ENCODE measurements at regions not wholly inside any gene's neighbourhood (a gene's known extent, or its start where the extent isn't known, plus 50 kb on each side); places are given as distances from the start of the nearest gene placed in this dataset.
"Not testable (repeated sequence)": the region's sequence is repeated elsewhere in the genome, so short reads cannot be mapped to it uniquely, and the experiment has no call there.

DNA sequence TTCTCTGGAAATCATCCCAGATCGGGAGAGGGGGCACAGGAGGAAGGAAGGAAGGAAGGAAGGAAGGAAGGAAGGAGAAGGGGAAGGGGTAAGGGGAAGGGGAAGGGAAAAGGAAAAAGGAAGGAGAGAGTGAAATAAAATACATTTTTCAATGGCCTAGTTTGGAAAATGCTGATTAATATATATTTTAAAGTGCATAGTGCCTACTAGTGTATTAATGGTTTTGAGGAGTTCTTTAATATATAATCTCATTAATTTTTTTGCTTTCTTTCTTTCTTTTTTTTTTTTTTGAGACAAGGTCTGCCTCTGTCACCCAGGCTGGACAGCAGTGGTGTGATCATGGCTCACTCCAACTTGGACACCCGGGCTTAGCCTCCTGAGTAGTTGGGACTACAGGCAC is 107.8 kb upstream of the FOLH1 start:
- H3K27me3 ChIP-seq (ENCODE audit: control insufficient read depth, insufficient read depth, low read length) = no peaks in the 10 kb centered on the region
- H3K9me3 ChIP-seq (ENCODE audit: control insufficient read depth, insufficient read depth, low read length) = peaks cover 3% of the 10 kb centered on the region; the same call in 1 of the 2 replicates
- no peaks in the 10 kb centered on the region for H3K36me3 ChIP-seq (ENCODE audit: control insufficient read depth, insufficient read depth, low read length)
- no peaks in the 10 kb centered on the region for H3K4me1 ChIP-seq (ENCODE audit: control insufficient read depth, insufficient read depth, low read length)
- no peak overlapping the region for H3K4me3 ChIP-seq (ENCODE audit: low read depth, low read length)
- no peak overlapping the region for H3K9ac ChIP-seq (ENCODE audit: low read depth, low read length)
- no peak overlapping the region for H3K27ac ChIP-seq (ENCODE audit: low read depth, low read length)

DNA sequence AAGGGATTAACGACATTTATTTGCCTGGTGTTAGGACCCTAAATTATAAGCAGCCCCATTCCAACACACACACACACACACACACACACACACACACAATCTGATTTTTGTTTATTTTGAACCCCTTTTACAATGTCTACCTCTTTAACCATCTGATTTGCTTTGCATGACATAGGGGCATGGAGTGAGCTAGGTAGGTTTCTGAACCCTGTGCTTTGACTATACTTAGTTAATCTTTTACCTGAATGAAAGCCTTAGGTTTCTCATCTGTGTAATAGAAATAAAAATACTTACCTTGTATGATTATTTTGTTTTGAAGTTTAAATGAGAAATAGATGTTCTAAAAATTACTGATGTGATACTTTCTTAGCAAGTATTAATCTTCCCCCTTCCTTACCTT is 94.7 kb upstream of the FOLH1 start:
- no peak overlapping the region for H3K4me3 ChIP-seq (ENCODE audit: low read depth, low read length)

DNA sequence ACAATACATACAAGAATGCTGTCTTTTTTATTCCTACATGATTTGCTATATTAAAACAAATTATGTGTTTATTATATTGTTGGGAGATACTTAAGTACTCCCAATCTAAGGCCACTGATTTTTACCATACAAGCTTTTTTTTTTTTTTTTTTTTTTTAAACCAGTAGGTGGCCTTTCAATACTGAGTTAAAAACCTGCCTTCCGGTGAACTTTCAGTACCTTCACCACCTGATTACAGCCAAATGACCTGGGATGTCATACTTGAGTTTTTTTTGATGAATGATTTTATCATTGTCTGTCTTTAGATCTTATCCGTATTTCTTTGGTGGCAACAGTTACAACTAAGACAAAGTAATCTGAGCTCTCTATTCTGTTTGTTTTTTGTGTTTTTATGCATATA is 94.0 kb upstream of the FOLH1 start:
- Histone ChIP-seq H3K36me3 (ENCODE audit: control insufficient read depth, insufficient read depth, low read length) (no peaks in the 10 kb centered on the region), H3K4me1 (ENCODE audit: control insufficient read depth, insufficient read depth, low read length) (peaks cover 8% of the 10 kb centered on the region; the same call in 1 of the 2 replicates), H3K9me3 (ENCODE audit: control insufficient read depth, insufficient read depth, low read length) (no peaks in the 10 kb centered on the region), H3K4me3 (ENCODE audit: low read depth, low read length) (no peak overlapping the region), H3K27me3 (ENCODE audit: control insufficient read depth, insufficient read depth, low read length) (no peaks in the 10 kb centered on the region), H3K9ac (ENCODE audit: low read depth, low read length) (no peak overlapping the region), H3K27ac (ENCODE audit: low read depth, low read length) (no peak overlapping the region)

More for the DNA sequence above, 94.7 kb upstream of the FOLH1 start:
- H3K27ac ChIP-seq (ENCODE audit: low read depth, low read length) = no peak overlapping the region
- H3K4me1 ChIP-seq (ENCODE audit: control insufficient read depth, insufficient read depth, low read length) = peaks cover 8% of the 10 kb centered on the region; the same call in 1 of the 2 replicates
- no peaks in the 10 kb centered on the region for H3K27me3 ChIP-seq (ENCODE audit: control insufficient read depth, insufficient read depth, low read length)
- no peaks in the 10 kb centered on the region for H3K9me3 ChIP-seq (ENCODE audit: control insufficient read depth, insufficient read depth, low read length)
- H3K9ac ChIP-seq (ENCODE audit: low read depth, low read length) = no peak overlapping the region
- H3K36me3 ChIP-seq (ENCODE audit: control insufficient read depth, insufficient read depth, low read length) = no peaks in the 10 kb centered on the region

DNA sequence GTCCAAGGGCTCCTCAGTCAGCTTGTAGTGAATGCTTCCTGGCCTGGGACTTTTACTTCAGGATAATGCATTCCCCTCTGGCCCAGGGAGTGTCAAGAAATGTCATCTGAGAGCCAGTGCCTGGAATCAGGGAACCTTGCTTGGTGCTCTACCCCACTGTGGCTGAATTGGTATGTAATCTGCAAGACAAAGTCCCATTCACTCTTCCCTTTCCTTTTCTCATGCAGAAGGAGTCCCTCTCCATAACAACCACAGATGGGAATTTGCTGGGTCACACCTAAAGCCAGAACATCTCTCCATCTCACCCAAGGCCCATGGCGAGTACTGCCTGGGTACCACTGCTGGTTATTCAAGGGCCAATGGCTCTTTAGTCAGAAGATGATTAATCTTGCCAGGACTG is 89.6 kb upstream of the FOLH1 start:
- not testable (repeated sequence) for H3K9ac ChIP-seq (ENCODE audit: low read depth, low read length); H3K4me1 ChIP-seq (ENCODE audit: control insufficient read depth, insufficient read depth, low read length); H3K9me3 ChIP-seq (ENCODE audit: control insufficient read depth, insufficient read depth, low read length); H3K4me3 ChIP-seq (ENCODE audit: low read depth, low read length); H3K27me3 ChIP-seq (ENCODE audit: control insufficient read depth, insufficient read depth, low read length); H3K36me3 ChIP-seq (ENCODE audit: control insufficient read depth, insufficient read depth, low read length)
- H3K27ac ChIP-seq (ENCODE audit: low read depth, low read length) = peak overlapping the region; percentile 57

DNA sequence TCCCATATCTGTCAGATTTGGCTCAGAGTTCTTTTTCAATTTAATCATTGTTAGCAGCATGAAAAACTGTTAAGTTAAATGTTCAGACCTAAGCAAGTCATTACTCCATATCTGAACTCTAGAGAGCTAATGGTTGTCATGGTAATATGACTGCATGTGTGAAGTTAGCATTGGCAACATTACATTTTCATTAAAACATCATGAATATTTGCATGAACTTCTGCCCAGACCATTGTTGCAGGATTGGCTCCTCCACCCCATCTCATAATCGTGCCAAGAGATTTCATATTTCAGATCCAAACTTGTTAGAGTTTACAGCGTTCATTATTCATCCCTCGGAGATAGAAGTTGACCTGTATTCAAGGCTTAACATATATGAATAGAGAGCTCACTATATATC is 75.5 kb upstream of the FOLH1 start:
- not testable (repeated sequence) for H3K9me3 ChIP-seq (ENCODE audit: control insufficient read depth, insufficient read depth, low read length); H3K9ac ChIP-seq (ENCODE audit: low read depth, low read length); H3K27me3 ChIP-seq (ENCODE audit: control insufficient read depth, insufficient read depth, low read length); H3K27ac ChIP-seq (ENCODE audit: low read depth, low read length); H3K36me3 ChIP-seq (ENCODE audit: control insufficient read depth, insufficient read depth, low read length); H3K4me3 ChIP-seq (ENCODE audit: low read depth, low read length)
- peaks cover 15% of the 10 kb centered on the region; the same call in 1 of the 2 replicates for H3K4me1 ChIP-seq (ENCODE audit: control insufficient read depth, insufficient read depth, low read length)

DNA sequence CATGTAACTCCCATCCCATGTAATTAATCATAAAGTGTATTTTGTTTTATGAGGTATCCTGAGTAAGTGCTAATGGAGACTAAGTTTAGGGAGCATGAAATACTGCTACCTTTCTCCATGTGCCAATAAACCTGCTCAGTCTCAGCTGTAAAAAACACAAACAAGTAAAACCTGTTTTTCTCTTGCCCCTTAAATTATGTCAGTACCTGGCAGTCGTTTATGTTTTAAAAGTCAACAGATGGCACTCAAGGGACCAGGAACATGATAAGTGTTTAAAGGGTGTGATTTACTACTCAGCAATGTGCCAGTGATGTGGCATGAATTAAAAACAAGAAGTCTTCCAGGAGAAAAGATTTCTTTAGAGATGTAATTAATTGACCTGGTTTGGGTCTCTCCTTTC is 74.9 kb upstream of the FOLH1 start:
- H3K9ac ChIP-seq (ENCODE audit: low read depth, low read length); H3K36me3 ChIP-seq (ENCODE audit: control insufficient read depth, insufficient read depth, low read length); H3K27me3 ChIP-seq (ENCODE audit: control insufficient read depth, insufficient read depth, low read length); H3K4me3 ChIP-seq (ENCODE audit: low read depth, low read length); H3K27ac ChIP-seq (ENCODE audit: low read depth, low read length); H3K9me3 ChIP-seq (ENCODE audit: control insufficient read depth, insufficient read depth, low read length): not testable (repeated sequence)
- peaks cover 15% of the 10 kb centered on the region; the same call in 1 of the 2 replicates for H3K4me1 ChIP-seq (ENCODE audit: control insufficient read depth, insufficient read depth, low read length)

DNA sequence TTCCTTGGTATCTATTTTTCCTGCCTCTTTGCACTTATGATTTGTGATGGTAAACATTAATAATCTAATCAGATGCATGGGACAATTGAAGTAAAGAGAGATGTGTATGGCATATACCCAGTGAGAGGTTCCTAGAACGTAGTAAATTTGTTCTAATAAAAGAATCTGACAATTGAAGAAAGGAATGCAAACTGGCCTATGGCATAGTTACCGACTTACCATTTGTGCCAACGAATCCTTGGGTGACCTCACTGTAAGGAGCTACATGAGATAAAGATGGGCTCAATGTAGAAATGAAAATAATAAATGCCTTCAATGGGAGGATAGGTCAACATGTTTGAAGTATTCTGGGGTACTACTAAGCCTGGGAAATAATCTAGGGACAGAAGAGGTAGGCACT is 73.7 kb upstream of the FOLH1 start:
- not testable (repeated sequence) for H3K9ac ChIP-seq (ENCODE audit: low read depth, low read length); H3K27ac ChIP-seq (ENCODE audit: low read depth, low read length); H3K4me3 ChIP-seq (ENCODE audit: low read depth, low read length); H3K9me3 ChIP-seq (ENCODE audit: control insufficient read depth, insufficient read depth, low read length); H3K27me3 ChIP-seq (ENCODE audit: control insufficient read depth, insufficient read depth, low read length); H3K36me3 ChIP-seq (ENCODE audit: control insufficient read depth, insufficient read depth, low read length)
- peaks cover 12% of the 10 kb centered on the region; the same call in 1 of the 2 replicates for H3K4me1 ChIP-seq (ENCODE audit: control insufficient read depth, insufficient read depth, low read length)

DNA sequence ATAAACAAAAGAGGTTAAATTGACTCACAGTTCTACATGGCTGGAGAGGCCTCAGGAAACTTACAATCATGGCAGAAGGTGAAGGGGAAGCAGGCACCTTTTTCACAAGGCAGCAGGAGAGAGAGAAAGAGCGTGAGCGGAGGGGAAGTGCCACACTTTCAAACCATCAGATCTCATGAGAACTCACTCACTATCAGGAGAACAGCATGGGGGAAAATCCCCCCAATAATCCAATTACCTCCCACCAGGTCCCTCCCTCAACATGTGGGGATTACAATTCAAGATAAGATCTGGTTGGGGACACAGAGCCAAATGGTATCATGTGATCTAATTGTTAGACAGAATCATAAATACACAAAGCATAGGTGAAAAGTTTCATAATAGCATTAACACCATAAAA is 69.5 kb upstream of the FOLH1 start:
- H3K4me1 ChIP-seq (ENCODE audit: control insufficient read depth, insufficient read depth, low read length); H3K36me3 ChIP-seq (ENCODE audit: control insufficient read depth, insufficient read depth, low read length); H3K4me3 ChIP-seq (ENCODE audit: low read depth, low read length); H3K27me3 ChIP-seq (ENCODE audit: control insufficient read depth, insufficient read depth, low read length); H3K9me3 ChIP-seq (ENCODE audit: control insufficient read depth, insufficient read depth, low read length); H3K9ac ChIP-seq (ENCODE audit: low read depth, low read length); H3K27ac ChIP-seq (ENCODE audit: low read depth, low read length): not testable (repeated sequence)
